Lower leg skin (tissue), 4 donors: ENCODE measurements at regions not wholly inside any gene's neighbourhood (a gene's known extent, or its start where the extent isn't known, plus 50 kb on each side); places are given as distances from the start of the nearest gene placed in this dataset.

ENCODE experiments used
- DNase-seq, 2 donors: peaks; one replicate each; pipeline ENCODE4 v3.0.0-alpha.2; 2019; ENCODE audit warnings: low spot score in 2 of 2
- H3K4me3 ChIP-seq: fragments of 200-600 bp; sonication (generic); 2 replicates; pipeline ENCODE4 v1.5.1; 2017; ENCODE audit warnings: mild to moderate bottlenecking, low read depth; ENCODE audit not compliant: poor library complexity, severe bottlenecking
- CTCF ChIP-seq, 3 donors: fragments of 450-650 bp; IDR thresholded peaks; one replicate each; pipeline ENCODE4 v1.5.1; 2016; ENCODE audit warnings: antibody characterized with exemption in 3 of 3, mild to moderate bottlenecking in 3 of 3, moderate library complexity in 2 of 3
- POLR2A ChIP-seq, 2 donors: fragments of 450-650 bp; IDR thresholded peaks; one replicate each; pipeline ENCODE4 v1.6.1; 2016 to 2017; ENCODE audit warnings: antibody characterized with exemption in 2 of 2, mild to moderate bottlenecking in 1 of 2, moderate library complexity in 1 of 2
- WGBS, 2 donors: methylation state at CpG; one replicate each; pipeline ENCODE4 v1.1.5; 2018; 5-methylcytosine and 5-hydroxymethylcytosine counted together
- intact Hi-C: fragments of 100-400 bp; cut with DNase I; formaldehyde crosslinking; loops from one replicate; pipeline ENCODE4 v1.15.0; 2023; ENCODE audit warnings: low total_unique reads

GRCh38 chr14:26729851-26730250 lies 132.0 kb upstream of the NOVA1 start:
- H3K4me3 ChIP-seq = no peak overlapping the region
- no peak for DNase-seq
- intact Hi-C loops = no loop called here
- TF ChIP-seq POLR2A (IDR thresholded peaks at IDR 0.05) (no peak), CTCF (IDR thresholded peaks at IDR 0.05) (no peak)
- WGBS, 2 donors = 26 to 41% methylated on average over 3 of the region's 3 CpGs

- no peak for TF ChIP-seq CTCF (IDR thresholded peaks at IDR 0.05)
- no peak for TF ChIP-seq POLR2A (IDR thresholded peaks at IDR 0.05)
- no peak for DNase-seq
- 92% methylated on average over 4 of the region's 4 CpGs for WGBS, 2 donors
- intact Hi-C loops = no loop called here
- H3K4me3 ChIP-seq = no peak overlapping the region
These were observed 133.2 kb upstream of the NOVA1 start for GRCh38 chr14:26730929-26731618.

GRCh38 chr14:26735811-26736210 lies 138.0 kb upstream of the NOVA1 start:
- no peak overlapping the region for H3K4me3 ChIP-seq
- 47 to 69% methylated on average over 2 of the region's 2 CpGs for WGBS, 2 donors
- intact Hi-C loops = no loop called here
- no peak for TF ChIP-seq POLR2A (IDR thresholded peaks at IDR 0.05)
- no peak for TF ChIP-seq CTCF (IDR thresholded peaks at IDR 0.05)
- DNase-seq = no peak

- no peak for TF ChIP-seq POLR2A (IDR thresholded peaks at IDR 0.05)
- WGBS, 2 donors = 6 to 8% methylated on average over 3 of the region's 3 CpGs
- DNase-seq = no peak
- no peak overlapping the region for H3K4me3 ChIP-seq
- intact Hi-C loops = no loop called here
These were observed 140.7 kb upstream of the NOVA1 start for GRCh38 chr14:26738571-26738970.

GRCh38 chr14:26741711-26742212 lies 143.9 kb upstream of the NOVA1 start:
- intact Hi-C loops = no loop called here
- DNase-seq = no peak
- no peak overlapping the region for H3K4me3 ChIP-seq
- TF ChIP-seq CTCF (IDR thresholded peaks at IDR 0.05) = no peak
- TF ChIP-seq POLR2A (IDR thresholded peaks at IDR 0.05) = no peak

- DNase-seq = no peak
- 84 to 86% methylated on average over 2 of the region's 2 CpGs for WGBS, 2 donors
- no peak overlapping the region for H3K4me3 ChIP-seq
- no peak for TF ChIP-seq POLR2A (IDR thresholded peaks at IDR 0.05)
- no peak for TF ChIP-seq CTCF (IDR thresholded peaks at IDR 0.05)
- intact Hi-C loops = no loop called here
These were observed 145.5 kb upstream of the NOVA1 start for GRCh38 chr14:26743284-26743683.
